Activated CD8-positive, alpha-beta memory T cell treated with anti-CD3 and anti-CD28 coated beads for 48 hours (primary cell): ENCODE measurements at regions not wholly inside any gene's neighbourhood (a gene's known extent, or its start where the extent isn't known, plus 50 kb on each side); places are given as distances from the start of the nearest gene placed in this dataset.
A peak's percentile ranks its signal among the peaks of the same experiment; 100 is the strongest.
"Not testable (repeated sequence)": the region's sequence is repeated elsewhere in the genome, so short reads cannot be mapped to it uniquely, and the experiment has no call there.

Experiments used
- DNase-seq, 3 experiments: peaks; one replicate each; pipeline ENCODE4 v3.0.0-alpha.2; 2020; ENCODE audit warnings: low read depth in 2 of 3, low spot score in 2 of 3

GRCh38 chr20:30295396-30295795, 962.1 kb upstream of the DEFB115 start:
- DNase-seq: not testable (repeated sequence)

- DNase-seq: not testable (repeated sequence)
These were observed 961.5 kb upstream of the DEFB115 start for GRCh38 chr20:30295967-30296366.

DNA sequence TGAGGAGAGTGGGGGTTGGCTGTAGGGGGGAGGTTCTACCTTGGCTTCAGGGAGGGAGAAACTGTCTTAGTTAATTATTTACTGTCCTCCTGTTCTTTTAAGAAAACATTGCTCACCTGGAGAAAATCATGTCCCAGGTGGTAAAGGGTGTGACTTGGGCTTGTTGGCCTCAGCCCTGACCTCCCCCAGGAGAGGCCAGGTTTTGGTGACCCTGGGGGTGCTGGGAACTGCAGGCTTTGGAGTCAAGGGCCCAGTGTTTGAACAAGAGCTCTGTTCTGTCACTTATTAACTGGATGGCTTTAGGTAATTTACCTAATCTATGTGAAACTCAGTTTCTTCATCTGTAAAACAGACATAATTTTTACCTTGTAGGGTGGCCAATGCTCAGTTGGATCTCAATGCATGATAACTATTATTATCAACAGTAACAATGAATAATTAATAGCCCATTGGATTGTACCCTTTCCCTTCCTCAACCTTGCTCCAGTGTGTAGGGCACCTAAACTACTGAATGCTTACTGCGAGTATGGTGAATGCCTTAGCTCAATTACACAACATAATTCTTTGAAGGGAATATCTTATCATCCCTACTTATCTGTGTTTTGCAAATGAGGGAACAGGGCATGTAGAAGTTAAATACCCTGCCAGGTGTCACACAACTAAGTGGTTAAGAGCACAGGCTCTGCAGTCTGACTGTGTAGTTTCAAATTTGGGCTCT, 959.4 kb upstream of the DEFB115 start:
- DNase-seq: not testable (repeated sequence)

GRCh38 chr20:30300220-30300642, 957.2 kb upstream of the DEFB115 start:
- DNase-seq: not testable (repeated sequence)

GRCh38 chr20:30302786-30303185, 954.7 kb upstream of the DEFB115 start:
- not testable (repeated sequence) for DNase-seq

- DNase-seq: not testable (repeated sequence)
These were observed 947.5 kb upstream of the DEFB115 start for GRCh38 chr20:30309938-30310337.

- not testable (repeated sequence) for DNase-seq
These were observed 947.1 kb upstream of the DEFB115 start for GRCh38 chr20:30310385-30310784.

- not testable (repeated sequence) for DNase-seq
These were observed 945.2 kb upstream of the DEFB115 start for GRCh38 chr20:30312220-30312619.

- not testable (repeated sequence) for DNase-seq
These were observed 943.8 kb upstream of the DEFB115 start for GRCh38 chr20:30313660-30314059.

GRCh38 chr20:30316063-30316462, 941.4 kb upstream of the DEFB115 start:
- DNase-seq: not testable (repeated sequence)

DNA sequence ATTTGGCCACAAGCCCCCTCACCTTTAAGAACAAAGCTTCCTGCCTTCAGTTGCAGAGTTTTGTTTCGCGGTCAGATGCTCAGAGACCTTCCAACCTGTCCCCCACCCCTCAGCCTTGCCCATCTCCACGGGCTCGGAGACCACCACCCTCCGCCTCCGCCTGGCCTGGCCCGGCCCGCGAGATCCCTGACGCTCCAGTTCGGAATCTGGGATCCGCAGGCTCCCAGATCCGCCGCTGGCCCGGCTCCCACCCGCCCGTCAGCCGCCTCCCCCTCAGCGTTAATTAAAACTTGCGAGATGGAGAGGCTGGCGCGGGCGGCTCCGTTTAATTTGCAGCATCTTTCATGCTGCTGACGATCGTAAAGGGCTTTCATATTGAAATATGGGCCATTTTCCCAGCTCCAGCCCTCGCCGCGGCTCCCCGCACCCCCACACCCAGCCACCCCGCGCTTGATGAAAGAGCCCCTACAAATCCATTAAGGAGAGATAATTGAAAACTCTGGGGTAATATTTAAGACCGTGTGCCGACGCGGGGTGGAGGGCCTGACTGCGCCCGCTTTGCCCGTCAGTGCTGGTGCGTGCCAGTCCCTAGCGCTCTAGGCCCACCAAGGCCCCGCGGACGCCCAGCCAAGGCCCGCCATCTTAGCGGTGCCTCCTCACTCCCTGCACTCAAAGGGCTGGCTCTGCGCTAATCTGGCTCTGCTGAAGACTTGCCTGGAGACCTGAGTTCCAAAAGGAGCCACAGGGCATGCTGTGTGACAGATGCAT, 940.7 kb upstream of the DEFB115 start:
- DNase-seq: not testable (repeated sequence)

DNA sequence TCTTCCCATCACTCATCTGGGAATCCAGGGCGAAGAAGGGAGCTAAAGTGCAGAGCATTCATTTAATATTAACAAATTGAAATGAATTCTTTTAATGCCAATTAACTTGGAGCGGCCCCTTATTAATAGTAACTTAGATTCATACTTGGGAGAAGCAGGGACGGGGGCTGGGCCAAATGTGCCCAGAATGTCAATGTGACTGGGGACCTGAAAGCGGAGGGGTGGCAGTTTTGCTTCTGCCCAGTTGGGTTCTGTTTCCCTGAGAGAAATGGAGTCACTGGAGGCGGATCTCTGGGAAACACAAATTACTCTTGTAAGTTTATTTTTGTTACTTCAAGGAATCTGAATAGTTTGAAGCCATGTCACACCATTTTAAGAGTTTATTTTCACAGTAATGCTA, 923.7 kb upstream of the DEFB115 start:
- not testable (repeated sequence) for DNase-seq

- not testable (repeated sequence) for DNase-seq
These were observed 919.9 kb upstream of the DEFB115 start for GRCh38 chr20:30337556-30337955.

DNA sequence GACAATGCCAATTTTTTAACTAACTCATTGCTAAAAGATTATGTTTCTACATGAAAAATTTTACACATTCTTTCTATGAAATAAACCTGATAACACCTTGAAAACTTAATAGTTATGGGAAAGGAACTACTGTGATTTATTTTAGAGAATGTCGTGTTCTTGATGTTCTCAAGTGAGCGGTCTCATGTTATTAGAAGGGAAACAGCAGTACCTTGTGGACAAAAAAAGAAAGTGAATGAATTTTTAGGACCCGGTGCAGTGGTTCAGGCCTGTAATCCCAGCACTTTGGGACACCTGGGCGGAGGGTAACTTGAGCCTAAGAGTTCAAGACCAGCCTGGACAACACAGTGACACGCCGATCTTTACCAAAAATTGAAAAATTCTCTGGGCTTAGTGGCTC, 908.5 kb upstream of the DEFB115 start:
- not testable (repeated sequence) for DNase-seq

DNA sequence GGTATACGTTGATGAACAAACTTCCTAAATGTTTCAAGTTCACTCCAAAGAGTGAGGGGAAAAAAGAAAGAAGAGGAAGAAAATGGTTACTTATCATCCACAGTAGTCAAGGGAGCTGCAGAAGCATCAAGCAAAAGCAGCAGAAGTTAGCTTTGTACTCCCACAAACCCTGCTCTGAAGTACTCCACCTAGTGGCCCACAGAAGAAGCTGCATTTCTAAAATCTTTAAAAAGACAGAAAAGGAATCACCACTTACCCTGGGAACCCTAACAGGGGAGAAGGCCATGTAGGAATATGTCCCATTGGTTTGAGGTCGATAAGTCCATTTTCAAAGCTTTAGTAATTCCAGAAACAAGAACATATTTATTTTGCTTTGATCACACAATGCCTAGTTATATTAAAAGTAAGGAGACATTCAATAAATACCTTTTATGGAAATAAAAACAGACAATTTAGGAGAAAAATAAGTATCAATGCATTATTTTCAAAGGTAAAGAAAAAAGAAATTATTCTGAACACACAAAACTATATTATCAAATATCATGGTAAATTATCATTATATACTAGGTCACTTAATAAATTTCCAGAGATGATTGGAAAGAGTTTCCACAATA, 900.5 kb upstream of the DEFB115 start:
- not testable (repeated sequence) for DNase-seq

DNA sequence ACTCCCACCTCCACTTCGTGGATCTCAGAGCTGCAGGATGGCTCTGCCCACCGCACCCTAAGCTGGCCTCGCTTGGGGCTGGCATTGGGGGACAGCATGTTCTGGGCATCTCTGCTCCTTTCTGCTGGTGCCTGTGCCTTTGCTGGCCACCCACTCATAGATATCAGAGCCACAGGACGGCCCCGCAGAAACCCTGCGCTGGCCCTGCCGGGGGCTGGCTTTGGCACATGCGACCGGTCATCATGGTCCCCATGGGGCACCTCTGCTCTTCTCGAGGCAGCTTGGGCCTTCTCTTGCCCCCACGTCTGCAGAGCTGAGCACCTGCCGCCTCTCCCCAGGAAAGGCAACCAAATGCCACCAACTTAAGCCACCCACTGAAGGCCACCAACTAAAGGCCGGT, 895.7 kb upstream of the DEFB115 start:
- DNase-seq: not testable (repeated sequence)

GRCh38 chr20:30376430-30376766, 881.1 kb upstream of the DEFB115 start:
- DNase-seq: not testable (repeated sequence)

- DNase-seq: peak; percentile 60 to 64 (median 64)
These were observed 880.5 kb upstream of the DEFB115 start for GRCh38 chr20:30376767-30377658.

GRCh38 chr20:30378317-30378716, 879.1 kb upstream of the DEFB115 start:
- DNase-seq: not testable (repeated sequence)

GRCh38 chr20:30378721-30379120, 878.7 kb upstream of the DEFB115 start:
- DNase-seq: not testable (repeated sequence)

DNA sequence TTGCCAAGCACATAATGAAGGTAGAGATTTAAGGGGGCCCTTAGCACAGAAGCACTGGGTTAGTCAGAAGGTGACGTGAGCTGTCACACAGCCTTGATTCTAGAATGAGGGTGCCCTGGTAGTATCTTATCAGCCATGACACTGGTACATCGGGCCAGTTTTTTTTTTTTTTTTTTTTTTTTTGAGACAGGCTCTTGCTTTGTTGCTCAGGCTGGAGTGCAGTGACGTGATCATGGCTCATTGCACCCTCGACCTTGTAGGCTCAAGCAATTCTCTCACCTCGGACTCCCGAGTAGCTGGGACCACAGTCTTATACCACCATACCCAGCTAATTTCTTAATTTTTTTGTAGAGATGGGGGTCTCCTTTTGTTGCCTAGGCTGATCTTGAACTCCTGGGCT, 872.6 kb upstream of the DEFB115 start:
- not testable (repeated sequence) for DNase-seq
